ENCODE measurements at regions not wholly inside any gene's neighbourhood (a gene's known extent, or its start where the extent isn't known, plus 50 kb on each side); places are given as distances from the start of the nearest gene placed in this dataset.
A peak's percentile ranks its signal among the peaks of the same experiment; 100 is the strongest.

- H3K9me2 ChIP-seq (replicated peaks; ENCODE audit: low read length) = no peaks in the 10 kb centered on the region
- no peak overlapping the region for H3K27ac ChIP-seq (ENCODE audit: low read length)
- intact Hi-C loops (cut with micrococcal nuclease) = no loop called here
- H3K4me2 ChIP-seq (ENCODE audit: low read length) = no peak overlapping the region
- H3F3A ChIP-seq (ENCODE audit: low read length, unreplicated experiment) = no peaks in the 10 kb centered on the region
- CTCF ChIA-PET = no interaction called here
- POLR2A ChIA-PET (ENCODE audit: unreplicated experiment) = no interaction called here
- no peaks in the 10 kb centered on the region for H3K79me2 ChIP-seq (ENCODE audit: low read length)
- no peaks in the 10 kb centered on the region for H3K36me3 ChIP-seq (ENCODE audit: low read depth, low read length)
- no peak overlapping the region for H2AFZ ChIP-seq (ENCODE audit: low read length)
- no peak overlapping the region for H3K4me3 ChIP-seq (ENCODE audit: low read length)
- no peaks in the 10 kb centered on the region for H3K4me1 ChIP-seq (ENCODE audit: insufficient read depth, low read length)
- DNase-seq (no peak), ATAC-seq (no peak)
- BruUV-seq (replicated peaks) = no TSS peak
- no peaks in the 10 kb centered on the region for H3K9me3 ChIP-seq (ENCODE audit: low read length)
- H4K20me1 ChIP-seq (ENCODE audit: low read length) = no peaks in the 10 kb centered on the region
- peaks cover 6% of the 10 kb centered on the region; the same call in 1 of the 2 replicates for H3K27me3 ChIP-seq (ENCODE audit: low read length)
- TF ChIP-seq EZH2phosphoT487 (IDR thresholded peaks at IDR 0.05; ENCODE audit: borderline replicate concordance, low read length) (no peak), EZH2 (IDR thresholded peaks at IDR 0.05; ENCODE audit: low read length, unreplicated experiment) (no peak)
- TF ChIP-seq, protein P1, sequence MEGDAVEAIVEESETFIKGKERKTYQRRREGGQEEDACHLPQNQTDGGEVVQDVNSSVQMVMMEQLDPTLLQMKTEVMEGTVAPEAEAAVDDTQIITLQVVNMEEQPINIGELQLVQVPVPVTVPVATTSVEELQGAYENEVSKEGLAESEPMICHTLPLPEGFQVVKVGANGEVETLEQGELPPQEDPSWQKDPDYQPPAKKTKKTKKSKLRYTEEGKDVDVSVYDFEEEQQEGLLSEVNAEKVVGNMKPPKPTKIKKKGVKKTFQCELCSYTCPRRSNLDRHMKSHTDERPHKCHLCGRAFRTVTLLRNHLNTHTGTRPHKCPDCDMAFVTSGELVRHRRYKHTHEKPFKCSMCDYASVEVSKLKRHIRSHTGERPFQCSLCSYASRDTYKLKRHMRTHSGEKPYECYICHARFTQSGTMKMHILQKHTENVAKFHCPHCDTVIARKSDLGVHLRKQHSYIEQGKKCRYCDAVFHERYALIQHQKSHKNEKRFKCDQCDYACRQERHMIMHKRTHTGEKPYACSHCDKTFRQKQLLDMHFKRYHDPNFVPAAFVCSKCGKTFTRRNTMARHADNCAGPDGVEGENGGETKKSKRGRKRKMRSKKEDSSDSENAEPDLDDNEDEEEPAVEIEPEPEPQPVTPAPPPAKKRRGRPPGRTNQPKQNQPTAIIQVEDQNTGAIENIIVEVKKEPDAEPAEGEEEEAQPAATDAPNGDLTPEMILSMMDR (conservative IDR thresholded peaks at IDR 0.05; ENCODE audit: low read depth, low read length) = no peak
- no peak overlapping the region for H3K9ac ChIP-seq (ENCODE audit: low read length)
These were observed 232.9 kb upstream of the SP4 start for GRCh38 chr7:21194936-21195335.

DNA sequence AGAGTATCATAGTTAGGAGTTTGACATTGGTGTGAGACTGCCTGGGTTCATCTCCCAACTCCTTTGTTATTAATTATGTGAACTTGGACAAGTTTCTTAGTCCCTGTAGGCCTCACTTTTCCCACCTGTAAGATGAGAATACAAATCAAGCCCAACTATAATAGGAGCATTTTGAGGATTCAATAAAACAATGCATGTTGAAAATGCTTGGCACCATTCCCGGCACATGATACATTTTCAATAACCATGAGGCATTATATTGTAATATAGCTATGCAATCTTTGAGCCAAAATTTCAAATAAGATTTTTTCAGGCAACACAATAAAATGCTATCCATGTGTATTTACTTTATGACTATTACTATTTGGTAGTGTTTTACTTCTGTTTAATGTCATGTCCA lies 229.0 kb upstream of the SP4 start:
- H3F3A ChIP-seq (ENCODE audit: low read length, unreplicated experiment) = no peaks in the 10 kb centered on the region
- intact Hi-C loops (cut with micrococcal nuclease) = no loop called here
- no peaks in the 10 kb centered on the region for H3K79me2 ChIP-seq (ENCODE audit: low read length)
- no TSS peak for BruUV-seq (replicated peaks)
- ATAC-seq (no peak), DNase-seq (peak; percentile 12)
- H2AFZ ChIP-seq (ENCODE audit: low read length) = no peak overlapping the region
- no peaks in the 10 kb centered on the region for H3K9me2 ChIP-seq (replicated peaks; ENCODE audit: low read length)
- H3K9ac ChIP-seq (ENCODE audit: low read length) = no peak overlapping the region
- H3K4me3 ChIP-seq (ENCODE audit: low read length) = no peak overlapping the region
- no peaks in the 10 kb centered on the region for H3K9me3 ChIP-seq (ENCODE audit: low read length)
- TF ChIP-seq EZH2phosphoT487 (IDR thresholded peaks at IDR 0.05; ENCODE audit: borderline replicate concordance, low read length) = no peak
- H3K36me3 ChIP-seq (ENCODE audit: low read depth, low read length) = no peaks in the 10 kb centered on the region
- CTCF ChIA-PET = no interaction called here
- H3K27me3 ChIP-seq (ENCODE audit: low read length) = peaks cover 21% of the 10 kb centered on the region
- H3K27ac ChIP-seq (ENCODE audit: low read length) = no peak overlapping the region
- no peaks in the 10 kb centered on the region for H3K4me1 ChIP-seq (ENCODE audit: insufficient read depth, low read length)
- POLR2A ChIA-PET (ENCODE audit: unreplicated experiment) = no interaction called here
- H3K4me2 ChIP-seq (ENCODE audit: low read length) = no peak overlapping the region
- no peaks in the 10 kb centered on the region for H4K20me1 ChIP-seq (ENCODE audit: low read length)

DNA sequence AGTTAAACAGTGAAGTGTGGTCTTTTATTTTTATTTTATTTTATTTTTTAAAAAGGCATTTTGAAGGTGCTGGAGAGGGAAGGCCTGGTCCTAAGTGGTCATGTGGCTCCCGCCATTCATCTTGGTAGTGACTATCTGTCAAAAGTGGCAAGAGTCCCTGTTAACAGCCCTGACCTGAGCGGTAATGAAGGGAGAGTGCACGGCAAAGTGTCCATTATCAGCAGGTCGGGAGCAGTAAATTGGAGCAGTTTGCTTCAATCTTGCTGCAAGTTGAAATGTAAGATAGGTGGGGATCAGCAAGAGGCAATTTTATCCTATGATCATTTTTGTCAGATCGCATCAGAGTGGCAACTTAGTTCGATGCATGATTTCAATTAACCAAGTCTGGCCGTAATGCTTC lies 227.4 kb upstream of the SP4 start:
- H3F3A ChIP-seq (ENCODE audit: low read length, unreplicated experiment) = no peaks in the 10 kb centered on the region
- H3K27me3 ChIP-seq (ENCODE audit: low read length) = peaks cover 27% of the 10 kb centered on the region
- ChIA-PET CTCF (no interaction called here), POLR2A (ENCODE audit: unreplicated experiment) (no interaction called here)
- H2AFZ ChIP-seq (ENCODE audit: low read length) = no peak overlapping the region
- no peak overlapping the region for H3K27ac ChIP-seq (ENCODE audit: low read length)
- TF ChIP-seq EZH2phosphoT487 (IDR thresholded peaks at IDR 0.05; ENCODE audit: borderline replicate concordance, low read length) = no peak
- TF ChIP-seq EZH2 (IDR thresholded peaks at IDR 0.05; ENCODE audit: low read length, unreplicated experiment) = no peak
- TF ChIP-seq, protein P1 (conservative IDR thresholded peaks at IDR 0.05; ENCODE audit: low read depth, low read length) = no peak
- H3K9ac ChIP-seq (ENCODE audit: low read length) = no peak overlapping the region
- no peaks in the 10 kb centered on the region for H3K4me1 ChIP-seq (ENCODE audit: insufficient read depth, low read length)
- intact Hi-C loops (cut with micrococcal nuclease) = no loop called here
- H3K36me3 ChIP-seq (ENCODE audit: low read depth, low read length) = no peaks in the 10 kb centered on the region
- H3K4me2 ChIP-seq (ENCODE audit: low read length) = no peak overlapping the region
- H3K9me2 ChIP-seq (replicated peaks; ENCODE audit: low read length) = no peaks in the 10 kb centered on the region
- no peaks in the 10 kb centered on the region for H4K20me1 ChIP-seq (ENCODE audit: low read length)
- no peaks in the 10 kb centered on the region for H3K79me2 ChIP-seq (ENCODE audit: low read length)
- no peak for DNase-seq
- no peaks in the 10 kb centered on the region for H3K9me3 ChIP-seq (ENCODE audit: low read length)
- ATAC-seq = no peak
- no peak overlapping the region for H3K4me3 ChIP-seq (ENCODE audit: low read length)
- BruUV-seq (replicated peaks) = no TSS peak
